ENCODE measurements at regions not wholly inside any gene's neighbourhood (a gene's known extent, or its start where the extent isn't known, plus 50 kb on each side); places are given as distances from the start of the nearest gene placed in this dataset.

DNA sequence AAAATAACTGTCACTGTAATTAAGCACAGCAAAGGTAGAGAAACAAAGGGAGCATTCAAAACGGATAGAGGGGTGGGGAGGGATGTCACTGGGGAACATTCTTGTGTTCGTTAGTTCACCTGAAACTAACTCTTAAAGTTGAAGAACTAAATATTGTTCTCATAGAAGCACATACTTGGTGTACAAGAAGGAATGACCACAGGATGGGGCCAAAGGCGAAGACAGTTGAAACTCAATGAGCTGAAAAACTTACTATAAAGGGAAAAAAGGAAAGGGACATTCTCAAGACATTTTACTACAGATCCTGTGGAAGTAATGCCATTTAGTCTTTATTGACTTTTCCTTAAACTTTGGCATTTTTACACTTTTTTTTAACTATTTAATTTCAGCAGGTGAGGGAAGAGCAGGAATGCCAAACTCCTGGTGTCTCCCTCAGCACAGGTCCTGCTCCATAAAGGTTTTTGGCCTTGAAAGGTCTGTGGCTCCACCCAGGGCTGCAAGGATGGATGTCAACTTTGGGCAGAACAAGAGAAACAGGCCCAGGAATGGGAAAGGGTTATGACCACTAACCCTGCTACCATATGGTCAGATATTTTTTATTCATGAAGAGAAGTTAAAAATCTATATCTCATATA lies 197.6 kb upstream of the RASA1 start:
- H3K4me3 ChIP-seq, result no peak overlapping the region
- DNase-seq (ENCODE audit: low read depth in 1 of 2, low spot score in 1 of 2), result peak; percentile 14 to 81
- H3K36me3 ChIP-seq, result no peaks in the 10 kb centered on the region
- no peak overlapping the region for H3K27ac ChIP-seq
- H3K9me3 ChIP-seq (ENCODE audit: low read depth), result no peaks in the 10 kb centered on the region
- H3K4me1 ChIP-seq (ENCODE audit: low read depth), result no peaks in the 10 kb centered on the region
- TF ChIP-seq, protein P1, sequence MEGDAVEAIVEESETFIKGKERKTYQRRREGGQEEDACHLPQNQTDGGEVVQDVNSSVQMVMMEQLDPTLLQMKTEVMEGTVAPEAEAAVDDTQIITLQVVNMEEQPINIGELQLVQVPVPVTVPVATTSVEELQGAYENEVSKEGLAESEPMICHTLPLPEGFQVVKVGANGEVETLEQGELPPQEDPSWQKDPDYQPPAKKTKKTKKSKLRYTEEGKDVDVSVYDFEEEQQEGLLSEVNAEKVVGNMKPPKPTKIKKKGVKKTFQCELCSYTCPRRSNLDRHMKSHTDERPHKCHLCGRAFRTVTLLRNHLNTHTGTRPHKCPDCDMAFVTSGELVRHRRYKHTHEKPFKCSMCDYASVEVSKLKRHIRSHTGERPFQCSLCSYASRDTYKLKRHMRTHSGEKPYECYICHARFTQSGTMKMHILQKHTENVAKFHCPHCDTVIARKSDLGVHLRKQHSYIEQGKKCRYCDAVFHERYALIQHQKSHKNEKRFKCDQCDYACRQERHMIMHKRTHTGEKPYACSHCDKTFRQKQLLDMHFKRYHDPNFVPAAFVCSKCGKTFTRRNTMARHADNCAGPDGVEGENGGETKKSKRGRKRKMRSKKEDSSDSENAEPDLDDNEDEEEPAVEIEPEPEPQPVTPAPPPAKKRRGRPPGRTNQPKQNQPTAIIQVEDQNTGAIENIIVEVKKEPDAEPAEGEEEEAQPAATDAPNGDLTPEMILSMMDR (IDR thresholded peaks at IDR 0.05; ENCODE audit: low read depth, low read length), result peak; percentile 63
- H3K27me3 ChIP-seq, result no peaks in the 10 kb centered on the region

DNA sequence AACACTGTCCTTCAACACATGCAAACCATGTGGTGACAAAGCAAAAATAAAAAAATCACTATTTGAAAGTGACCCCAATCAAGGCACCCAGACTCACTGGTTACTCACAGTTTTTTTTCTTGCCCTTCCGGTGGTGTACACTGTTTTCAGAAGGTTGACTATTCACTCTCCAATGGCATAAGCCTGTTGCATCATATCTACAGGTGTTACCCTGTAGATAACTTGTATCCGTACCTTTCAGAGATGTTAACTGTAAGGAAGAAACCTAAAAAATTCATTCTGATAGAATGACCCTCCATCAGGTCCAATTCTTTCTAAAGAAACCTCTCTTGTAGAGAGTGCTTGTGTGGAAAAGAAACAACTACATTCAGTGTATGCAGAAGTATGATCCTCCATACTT lies 193.6 kb upstream of the RASA1 start:
- Histone ChIP-seq H3K36me3 (no peaks in the 10 kb centered on the region), H3K27ac (no peak overlapping the region), H3K4me3 (no peak overlapping the region), H3K27me3 (no peaks in the 10 kb centered on the region), H3K9me3 (ENCODE audit: low read depth) (no peaks in the 10 kb centered on the region), H3K4me1 (ENCODE audit: low read depth) (no peaks in the 10 kb centered on the region)
- TF ChIP-seq, protein P1 (IDR thresholded peaks at IDR 0.05; ENCODE audit: low read depth, low read length), result no peak
- no peak for DNase-seq (ENCODE audit: low read depth in 1 of 2, low spot score in 1 of 2)

DNA sequence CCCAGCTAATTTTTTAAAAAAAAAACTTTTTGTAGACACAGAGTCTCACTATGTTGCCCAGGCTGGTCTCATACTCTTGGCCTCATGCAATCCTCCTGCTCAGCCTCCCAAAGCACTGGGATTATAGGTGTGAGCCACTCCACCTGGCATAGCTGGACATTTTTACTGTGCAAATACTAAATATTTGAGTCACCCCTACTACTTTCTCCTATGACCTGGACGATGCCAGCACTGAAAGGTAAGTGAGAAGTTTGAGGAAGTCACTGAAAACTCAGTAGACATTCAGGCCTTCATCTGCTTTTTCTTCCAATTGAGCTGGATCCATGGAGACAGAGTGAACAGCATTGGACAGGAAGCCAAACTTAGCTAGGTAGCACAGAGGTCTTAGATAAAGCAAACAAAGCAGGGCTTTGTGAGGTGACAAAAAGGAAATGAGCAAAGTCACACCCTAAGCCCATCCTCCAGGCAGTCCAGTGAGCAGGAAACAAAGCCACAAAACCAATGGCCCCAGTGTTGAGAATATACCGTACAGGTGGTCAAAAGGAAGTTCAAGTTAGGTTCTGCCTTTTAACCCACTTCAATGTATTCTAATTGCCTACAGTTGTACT lies 192.6 kb upstream of the RASA1 start:
- no peak for DNase-seq (ENCODE audit: low read depth in 1 of 2, low spot score in 1 of 2)
- Histone ChIP-seq H3K4me1 (ENCODE audit: low read depth) (no peaks in the 10 kb centered on the region), H3K36me3 (no peaks in the 10 kb centered on the region), H3K4me3 (no peak overlapping the region), H3K27me3 (no peaks in the 10 kb centered on the region), H3K27ac (no peak overlapping the region), H3K9me3 (ENCODE audit: low read depth) (no peaks in the 10 kb centered on the region)
- TF ChIP-seq, protein P1 (IDR thresholded peaks at IDR 0.05; ENCODE audit: low read depth, low read length), result no peak

DNA sequence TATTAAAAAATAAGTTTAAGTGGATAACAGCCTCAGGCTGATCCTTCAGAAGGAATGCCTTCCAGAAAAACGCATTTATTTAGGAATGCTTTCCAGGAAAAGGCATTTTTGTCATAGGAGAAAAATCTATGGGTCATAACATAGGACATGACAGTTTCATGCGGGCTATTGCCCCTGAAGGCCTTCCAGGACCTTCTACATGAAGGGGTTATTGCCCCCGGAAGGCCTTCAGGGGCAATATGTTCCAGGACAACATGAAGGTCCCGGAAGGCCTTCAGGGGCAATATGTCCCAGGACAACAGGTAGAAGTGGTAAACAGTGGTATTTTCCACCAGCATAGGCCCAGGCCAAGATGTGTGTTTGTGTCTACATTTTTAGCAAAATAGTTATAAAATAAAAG lies 191.3 kb upstream of the RASA1 start:
- H3K4me1 ChIP-seq (ENCODE audit: low read depth), result no peaks in the 10 kb centered on the region
- H3K4me3 ChIP-seq, result no peak overlapping the region
- no peaks in the 10 kb centered on the region for H3K27me3 ChIP-seq
- TF ChIP-seq, protein P1 (IDR thresholded peaks at IDR 0.05; ENCODE audit: low read depth, low read length), result no peak
- no peak overlapping the region for H3K27ac ChIP-seq
- DNase-seq (ENCODE audit: low read depth in 1 of 2, low spot score in 1 of 2), result no peak
- H3K36me3 ChIP-seq, result no peaks in the 10 kb centered on the region
- H3K9me3 ChIP-seq (ENCODE audit: low read depth), result no peaks in the 10 kb centered on the region

DNA sequence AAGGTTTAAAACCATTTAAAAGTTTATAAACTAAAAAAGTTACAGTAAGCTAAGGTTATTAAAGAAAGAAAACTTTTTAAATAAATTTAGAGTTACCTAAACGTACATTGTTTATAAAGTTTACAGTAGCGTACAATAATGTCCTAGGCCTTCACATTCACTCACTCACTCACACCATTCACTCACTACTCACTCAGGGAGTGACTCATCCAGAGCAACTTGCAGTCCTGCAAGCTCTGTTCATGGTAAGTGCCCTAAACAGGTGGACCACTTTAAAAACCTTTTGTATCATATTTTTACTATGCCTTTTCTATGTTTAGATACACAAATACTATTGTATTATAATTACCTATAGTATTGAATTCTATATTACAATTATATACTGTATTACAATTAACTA lies 190.8 kb upstream of the RASA1 start:
- no peaks in the 10 kb centered on the region for H3K36me3 ChIP-seq
- H3K27me3 ChIP-seq, result no peaks in the 10 kb centered on the region
- H3K4me3 ChIP-seq, result no peak overlapping the region
- TF ChIP-seq, protein P1 (IDR thresholded peaks at IDR 0.05; ENCODE audit: low read depth, low read length), result no peak
- H3K27ac ChIP-seq, result no peak overlapping the region
- no peaks in the 10 kb centered on the region for H3K4me1 ChIP-seq (ENCODE audit: low read depth)
- no peaks in the 10 kb centered on the region for H3K9me3 ChIP-seq (ENCODE audit: low read depth)
- no peak for DNase-seq (ENCODE audit: low read depth in 1 of 2, low spot score in 1 of 2)

Measured in cardiac muscle cell (in vitro differentiated cells and primary cell).